DND-41 (cell line): ENCODE measurements at regions not wholly inside any gene's neighbourhood (a gene's known extent, or its start where the extent isn't known, plus 50 kb on each side); places are given as distances from the start of the nearest gene placed in this dataset.

ENCODE experiments used
- ATAC-seq: fragments of 200-7000 bp; cut with Tn5 transposase; 3 replicates; pipeline ENCODE4 v1.9.1; 2021; ENCODE audit warnings: low read depth; ENCODE audit not compliant: insufficient read depth
- DNase-seq: peaks from one replicate; pipeline ENCODE4 v3.0.0-alpha.2; 2020
- H2AFZ ChIP-seq: 2 replicates; pipeline ENCODE4 v1.6.0; 2012; ENCODE audit warnings: low read depth, low read length
- H3K27ac ChIP-seq: 2 replicates; pipeline ENCODE4 v1.5.1; 2012; ENCODE audit warnings: low read length, inconsistent platforms
- H3K27me3 ChIP-seq: fragments of 200-600 bp; sonication (generic); 2 replicates; pipeline ENCODE4 v1.6.0; 2012; ENCODE audit warnings: low read length, mild to moderate bottlenecking, inconsistent platforms; ENCODE audit not compliant: insufficient read depth, poor library complexity
- H3K36me3 ChIP-seq: 2 replicates; pipeline ENCODE4 v1.5.1; 2012; ENCODE audit warnings: low read length, inconsistent platforms; ENCODE audit not compliant: insufficient read depth
- H3K4me1 ChIP-seq: 2 replicates; pipeline ENCODE4 v1.5.1; 2012; ENCODE audit warnings: mild to moderate bottlenecking, low read length; ENCODE audit not compliant: insufficient read depth
- H3K4me2 ChIP-seq: 2 replicates; pipeline ENCODE4 v1.6.0; 2012; ENCODE audit warnings: mild to moderate bottlenecking, moderate library complexity, low read length, inconsistent platforms; ENCODE audit not compliant: insufficient read depth
- H3K4me3 ChIP-seq, 2 experiments: fragments of 200-600 bp in 1 of 2; shearing (Covaris generic) in 1 of 2; 2 replicates each; pipeline ENCODE4 v1.5.1; 2012 to 2016; ENCODE audit warnings: inconsistent platforms in 2 of 2, low read length in 2 of 2, mild to moderate bottlenecking in 2 of 2, low read depth in 1 of 2, moderate library complexity in 1 of 2
- H3K79me2 ChIP-seq: 2 replicates; pipeline ENCODE4 v1.6.0; 2012; ENCODE audit warnings: low read length, inconsistent platforms; ENCODE audit not compliant: insufficient read depth
- H3K9ac ChIP-seq: 2 replicates; pipeline ENCODE4 v1.6.0; 2012; ENCODE audit warnings: low read depth, mild to moderate bottlenecking, inconsistent platforms, low read length, moderate library complexity
- H3K9me3 ChIP-seq: 2 replicates; pipeline ENCODE4 v1.5.1; 2012; ENCODE audit warnings: low read length, moderate library complexity, mild to moderate bottlenecking, inconsistent platforms; ENCODE audit not compliant: insufficient read depth, severe bottlenecking
- H4K20me1 ChIP-seq: 2 replicates; pipeline ENCODE4 v1.6.0; 2012; ENCODE audit warnings: low read length; ENCODE audit not compliant: insufficient read depth
- EZH2 ChIP-seq: IDR thresholded peaks from 3 replicates; pipeline ENCODE4 v1.6.1; 2012; ENCODE audit warnings: borderline replicate concordance, low read depth, mild to moderate bottlenecking, moderate library complexity, low read length, inconsistent platforms; ENCODE audit not compliant: severe bottlenecking
- TF ChIP-seq, protein P1 (sequence below): IDR thresholded peaks from 2 replicates; pipeline ENCODE4 v1.5.1; 2012; ENCODE audit warnings: borderline replicate concordance, low read length, moderate library complexity, mild to moderate bottlenecking; ENCODE audit not compliant: poor library complexity, severe bottlenecking; ENCODE audit errors: extremely low read depth

DNA sequence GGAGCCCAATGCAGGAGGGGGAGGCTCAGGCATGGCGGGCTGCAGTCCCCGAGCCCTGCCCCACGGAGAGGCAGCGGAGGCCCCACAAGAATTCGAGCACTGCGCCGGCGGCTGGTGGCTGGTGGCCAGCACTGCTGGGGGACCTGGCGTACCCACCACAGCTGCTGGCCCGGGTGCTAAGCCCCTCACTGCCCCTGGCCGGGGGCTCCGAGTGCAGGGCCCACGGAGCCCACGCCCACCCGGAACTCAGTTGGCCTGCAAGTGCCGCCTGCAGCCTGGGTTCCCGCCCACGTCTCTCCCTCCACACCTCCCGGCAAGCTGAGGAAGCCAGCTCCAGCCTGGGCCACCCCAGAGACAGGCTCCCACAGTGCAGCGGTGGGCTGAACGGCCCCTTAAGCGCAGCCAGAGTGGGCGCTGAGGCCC lies 780.3 kb downstream of the DTWD2 start:
- no peak for TF ChIP-seq EZH2
- TF ChIP-seq, protein P1, sequence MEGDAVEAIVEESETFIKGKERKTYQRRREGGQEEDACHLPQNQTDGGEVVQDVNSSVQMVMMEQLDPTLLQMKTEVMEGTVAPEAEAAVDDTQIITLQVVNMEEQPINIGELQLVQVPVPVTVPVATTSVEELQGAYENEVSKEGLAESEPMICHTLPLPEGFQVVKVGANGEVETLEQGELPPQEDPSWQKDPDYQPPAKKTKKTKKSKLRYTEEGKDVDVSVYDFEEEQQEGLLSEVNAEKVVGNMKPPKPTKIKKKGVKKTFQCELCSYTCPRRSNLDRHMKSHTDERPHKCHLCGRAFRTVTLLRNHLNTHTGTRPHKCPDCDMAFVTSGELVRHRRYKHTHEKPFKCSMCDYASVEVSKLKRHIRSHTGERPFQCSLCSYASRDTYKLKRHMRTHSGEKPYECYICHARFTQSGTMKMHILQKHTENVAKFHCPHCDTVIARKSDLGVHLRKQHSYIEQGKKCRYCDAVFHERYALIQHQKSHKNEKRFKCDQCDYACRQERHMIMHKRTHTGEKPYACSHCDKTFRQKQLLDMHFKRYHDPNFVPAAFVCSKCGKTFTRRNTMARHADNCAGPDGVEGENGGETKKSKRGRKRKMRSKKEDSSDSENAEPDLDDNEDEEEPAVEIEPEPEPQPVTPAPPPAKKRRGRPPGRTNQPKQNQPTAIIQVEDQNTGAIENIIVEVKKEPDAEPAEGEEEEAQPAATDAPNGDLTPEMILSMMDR = no peak
- no peak for ATAC-seq
- peaks cover 17% of the 10 kb centered on the region for H3K9me3 ChIP-seq

GRCh38 chr5:118199801-118200200 lies 788.5 kb downstream of the DTWD2 start:
- no peaks in the 10 kb centered on the region for H3K9me3 ChIP-seq
- no peak overlapping the region for H3K9ac ChIP-seq
- H3K4me2 ChIP-seq = no peak overlapping the region
- H3K27me3 ChIP-seq = no peaks in the 10 kb centered on the region
- ATAC-seq = no peak
- H3K79me2 ChIP-seq = no peaks in the 10 kb centered on the region
- H3K4me1 ChIP-seq = no peaks in the 10 kb centered on the region
- H3K36me3 ChIP-seq = no peaks in the 10 kb centered on the region
- no peak overlapping the region for H3K4me3 ChIP-seq
- H2AFZ ChIP-seq = no peak overlapping the region
- no peak for DNase-seq
- H3K27ac ChIP-seq = no peak overlapping the region
- no peaks in the 10 kb centered on the region for H4K20me1 ChIP-seq
- no peak for TF ChIP-seq EZH2
- TF ChIP-seq, protein P1 = no peak

More for the DNA sequence above, 780.3 kb downstream of the DTWD2 start:
- H2AFZ ChIP-seq = no peak overlapping the region
- H3K36me3 ChIP-seq = no peaks in the 10 kb centered on the region
- no peaks in the 10 kb centered on the region for H3K4me1 ChIP-seq
- no peak overlapping the region for H3K4me2 ChIP-seq
- H3K4me3 ChIP-seq = no peak overlapping the region
- no peak overlapping the region for H3K27ac ChIP-seq
- H3K27me3 ChIP-seq = no peaks in the 10 kb centered on the region
- no peaks in the 10 kb centered on the region for H3K79me2 ChIP-seq
- no peak overlapping the region for H3K9ac ChIP-seq
- no peaks in the 10 kb centered on the region for H4K20me1 ChIP-seq
- no peak for DNase-seq

- DNase-seq (no peak), ATAC-seq (no peak)
- Histone ChIP-seq H3K4me1 (no peaks in the 10 kb centered on the region), H3K36me3 (no peaks in the 10 kb centered on the region), H3K9me3 (no peaks in the 10 kb centered on the region), H2AFZ (no peak overlapping the region), H3K79me2 (no peaks in the 10 kb centered on the region), H3K4me2 (no peak overlapping the region), H3K4me3 (no peak overlapping the region), H3K27ac (no peak overlapping the region), H4K20me1 (no peaks in the 10 kb centered on the region), H3K27me3 (no peaks in the 10 kb centered on the region), H3K9ac (no peak overlapping the region)
- TF ChIP-seq, protein P1 = no peak
- no peak for TF ChIP-seq EZH2
Observed at GRCh38 chr5:118196229-118196628, 792.1 kb downstream of the DTWD2 start.

GRCh38 chr5:118195211-118195610 lies 793.1 kb downstream of the DTWD2 start:
- Histone ChIP-seq H3K9ac (no peak overlapping the region), H3K4me2 (no peak overlapping the region), H3K9me3 (no peaks in the 10 kb centered on the region), H3K79me2 (no peaks in the 10 kb centered on the region), H3K36me3 (no peaks in the 10 kb centered on the region), H3K27me3 (no peaks in the 10 kb centered on the region), H3K27ac (no peak overlapping the region), H2AFZ (no peak overlapping the region), H3K4me3 (no peak overlapping the region), H3K4me1 (no peaks in the 10 kb centered on the region), H4K20me1 (no peaks in the 10 kb centered on the region)
- no peak for TF ChIP-seq EZH2
- DNase-seq (no peak), ATAC-seq (no peak)
